ENCODE measurements at regions not wholly inside any gene's neighbourhood (a gene's known extent, or its start where the extent isn't known, plus 50 kb on each side); places are given as distances from the start of the nearest gene placed in this dataset.

DNA sequence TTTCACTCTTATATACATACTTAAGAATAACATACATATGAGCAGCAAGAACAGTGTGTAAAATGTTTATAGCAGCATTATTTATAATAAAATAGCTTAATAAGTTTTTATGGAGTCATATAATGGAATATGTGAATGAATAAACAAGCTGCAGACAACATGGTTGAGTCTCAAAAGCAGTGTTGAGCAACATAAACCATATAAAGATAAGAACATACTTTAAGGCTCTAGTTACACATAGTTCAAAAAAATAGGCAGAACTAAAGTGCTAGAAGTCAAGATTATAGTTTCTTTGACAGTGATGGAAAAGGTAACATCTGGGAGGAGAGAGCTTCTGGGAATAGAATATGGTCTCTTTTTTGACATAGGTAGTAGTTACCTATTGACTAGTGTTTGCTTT is 53.7 kb upstream of the ADAMTS19 start:
- TF ChIP-seq, protein P1, sequence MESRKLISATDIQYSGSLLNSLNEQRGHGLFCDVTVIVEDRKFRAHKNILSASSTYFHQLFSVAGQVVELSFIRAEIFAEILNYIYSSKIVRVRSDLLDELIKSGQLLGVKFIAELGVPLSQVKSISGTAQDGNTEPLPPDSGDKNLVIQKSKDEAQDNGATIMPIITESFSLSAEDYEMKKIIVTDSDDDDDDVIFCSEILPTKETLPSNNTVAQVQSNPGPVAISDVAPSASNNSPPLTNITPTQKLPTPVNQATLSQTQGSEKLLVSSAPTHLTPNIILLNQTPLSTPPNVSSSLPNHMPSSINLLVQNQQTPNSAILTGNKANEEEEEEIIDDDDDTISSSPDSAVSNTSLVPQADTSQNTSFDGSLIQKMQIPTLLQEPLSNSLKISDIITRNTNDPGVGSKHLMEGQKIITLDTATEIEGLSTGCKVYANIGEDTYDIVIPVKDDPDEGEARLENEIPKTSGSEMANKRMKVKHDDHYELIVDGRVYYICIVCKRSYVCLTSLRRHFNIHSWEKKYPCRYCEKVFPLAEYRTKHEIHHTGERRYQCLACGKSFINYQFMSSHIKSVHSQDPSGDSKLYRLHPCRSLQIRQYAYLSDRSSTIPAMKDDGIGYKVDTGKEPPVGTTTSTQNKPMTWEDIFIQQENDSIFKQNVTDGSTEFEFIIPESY (IDR thresholded peaks at IDR 0.05; ENCODE audit: extremely low read depth, insufficient replicate concordance, low read length): no peak
- TF ChIP-seq, protein P2, sequence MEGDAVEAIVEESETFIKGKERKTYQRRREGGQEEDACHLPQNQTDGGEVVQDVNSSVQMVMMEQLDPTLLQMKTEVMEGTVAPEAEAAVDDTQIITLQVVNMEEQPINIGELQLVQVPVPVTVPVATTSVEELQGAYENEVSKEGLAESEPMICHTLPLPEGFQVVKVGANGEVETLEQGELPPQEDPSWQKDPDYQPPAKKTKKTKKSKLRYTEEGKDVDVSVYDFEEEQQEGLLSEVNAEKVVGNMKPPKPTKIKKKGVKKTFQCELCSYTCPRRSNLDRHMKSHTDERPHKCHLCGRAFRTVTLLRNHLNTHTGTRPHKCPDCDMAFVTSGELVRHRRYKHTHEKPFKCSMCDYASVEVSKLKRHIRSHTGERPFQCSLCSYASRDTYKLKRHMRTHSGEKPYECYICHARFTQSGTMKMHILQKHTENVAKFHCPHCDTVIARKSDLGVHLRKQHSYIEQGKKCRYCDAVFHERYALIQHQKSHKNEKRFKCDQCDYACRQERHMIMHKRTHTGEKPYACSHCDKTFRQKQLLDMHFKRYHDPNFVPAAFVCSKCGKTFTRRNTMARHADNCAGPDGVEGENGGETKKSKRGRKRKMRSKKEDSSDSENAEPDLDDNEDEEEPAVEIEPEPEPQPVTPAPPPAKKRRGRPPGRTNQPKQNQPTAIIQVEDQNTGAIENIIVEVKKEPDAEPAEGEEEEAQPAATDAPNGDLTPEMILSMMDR (IDR thresholded peaks at IDR 0.05 in 2 of 3, conservative IDR thresholded peaks at IDR 0.05 in 1 of 3; ENCODE audit: borderline replicate concordance in 1 of 3, insufficient read depth in 1 of 3, low read depth in 2 of 3, low read length in 2 of 3): no peak
- TF ChIP-seq EZH2phosphoT487 (IDR thresholded peaks at IDR 0.05; ENCODE audit: borderline replicate concordance) (no peak), POLR2AphosphoS5 (IDR thresholded peaks at IDR 0.05; ENCODE audit: low read depth, low read length) (no peak), EZH2 (IDR thresholded peaks at IDR 0.05) (no peak), TCF7L2 (IDR thresholded peaks at IDR 0.05; ENCODE audit: borderline replicate concordance, extremely low read depth, insufficient read depth, insufficient read length) (no peak)
- TF ChIP-seq, protein P3, sequence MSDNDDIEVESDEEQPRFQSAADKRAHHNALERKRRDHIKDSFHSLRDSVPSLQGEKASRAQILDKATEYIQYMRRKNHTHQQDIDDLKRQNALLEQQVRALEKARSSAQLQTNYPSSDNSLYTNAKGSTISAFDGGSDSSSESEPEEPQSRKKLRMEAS (IDR thresholded peaks at IDR 0.05): no peak
